ENCODE measurements at regions not wholly inside any gene's neighbourhood (a gene's known extent, or its start where the extent isn't known, plus 50 kb on each side); places are given as distances from the start of the nearest gene placed in this dataset.

DNA sequence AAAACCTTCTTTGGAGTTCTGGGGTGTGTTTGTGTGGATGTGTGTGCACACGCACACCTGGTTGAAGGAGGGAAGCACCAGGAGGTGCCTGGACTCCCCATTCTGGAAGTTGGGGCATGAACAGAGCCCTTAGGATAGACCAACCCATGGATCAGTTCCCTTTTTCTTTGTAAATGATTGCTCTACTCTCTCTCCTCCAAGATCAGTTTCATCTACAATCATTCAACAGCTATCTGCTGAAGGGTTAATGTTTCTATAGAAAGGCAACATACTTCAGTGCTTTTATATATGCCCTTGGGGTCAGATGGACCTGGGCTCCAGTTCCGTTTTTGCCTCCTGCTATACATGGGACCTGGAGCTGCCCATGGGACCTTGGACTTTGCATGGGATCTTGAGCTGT is 352.1 kb upstream of the CFAP20DC start:
- TF ChIP-seq CTCF (IDR thresholded peaks at IDR 0.05), result no peak
- TF ChIP-seq POLR2A (IDR thresholded peaks at IDR 0.05), result no peak
